DOHH2 (cell line): ENCODE measurements at regions not wholly inside any gene's neighbourhood (a gene's known extent, or its start where the extent isn't known, plus 50 kb on each side); places are given as distances from the start of the nearest gene placed in this dataset.

Experiments
- H3F3A ChIP-seq: fragments of 200-600 bp; sonication (generic), shearing (Covaris generic); 2 replicates; pipeline ENCODE4 v1.6.0; 2016; ENCODE audit warnings: antibody characterized with exemption, mild to moderate bottlenecking; ENCODE audit not compliant: control insufficient read depth, insufficient read depth
- H3K27ac ChIP-seq: fragments of 200-600 bp; sonication (generic); 2 replicates; pipeline ENCODE4 v1.5.1; 2014; ENCODE audit warnings: low read depth, mild to moderate bottlenecking, low read length, moderate library complexity
- H3K27me3 ChIP-seq: fragments of 200-600 bp; sonication (generic); 2 replicates; pipeline ENCODE4 v1.6.1; 2014; ENCODE audit warnings: mild to moderate bottlenecking, low read length, mixed read lengths; ENCODE audit not compliant: control insufficient read depth
- H3K36me3 ChIP-seq: fragments of 200-600 bp; sonication (generic); 2 replicates; pipeline ENCODE4 v1.6.1; 2014; ENCODE audit warnings: mild to moderate bottlenecking, low read length, moderate library complexity, mixed read lengths; ENCODE audit not compliant: control insufficient read depth
- H3K4me1 ChIP-seq: fragments of 200-600 bp; sonication (generic); 2 replicates; pipeline ENCODE4 v1.6.1; 2014; ENCODE audit warnings: mild to moderate bottlenecking, low read length, mixed read lengths; ENCODE audit not compliant: control insufficient read depth
- H3K4me2 ChIP-seq: fragments of 200-600 bp; sonication (generic); 2 replicates; pipeline ENCODE4 v1.6.0; 2014; ENCODE audit warnings: mild to moderate bottlenecking, low read length, moderate library complexity
- H3K4me3 ChIP-seq: fragments of 200-600 bp; sonication (generic); 2 replicates; pipeline ENCODE4 v1.5.1; 2014; ENCODE audit warnings: mild to moderate bottlenecking, low read length, mixed read lengths
- H3K79me2 ChIP-seq: fragments of 200-600 bp; sonication (generic); 2 replicates; pipeline ENCODE4 v1.6.1; 2014; ENCODE audit warnings: mild to moderate bottlenecking, low read length, mixed read lengths; ENCODE audit not compliant: control insufficient read depth
- H3K9me2 ChIP-seq: fragments of 200-600 bp; sonication (generic); replicated peaks from 2 replicates; pipeline ENCODE4 v1.6.1; 2014; ENCODE audit warnings: mild to moderate bottlenecking, low read length, mixed read lengths; ENCODE audit not compliant: control insufficient read depth
- H3K9me3 ChIP-seq: fragments of 200-600 bp; sonication (generic); 2 replicates; pipeline ENCODE4 v1.6.1; 2014; ENCODE audit warnings: antibody characterized with exemption, low read length, mixed read lengths; ENCODE audit not compliant: control insufficient read depth, insufficient read depth
- H4K20me1 ChIP-seq: fragments of 200-600 bp; sonication (generic); 2 replicates; pipeline ENCODE4 v1.6.0; 2014; ENCODE audit warnings: low read depth, mild to moderate bottlenecking, antibody characterized with exemption, low read length, moderate library complexity; ENCODE audit not compliant: control insufficient read depth, insufficient read depth
- EZH2phosphoT487 ChIP-seq: fragments of 200-600 bp; sonication (generic); IDR thresholded peaks from 2 replicates; pipeline ENCODE4 v1.6.1; 2017; ENCODE audit warnings: borderline replicate concordance, mild to moderate bottlenecking, antibody characterized with exemption, low read length, moderate library complexity, mixed read lengths
- TF ChIP-seq, protein P1 (sequence below): fragments of 200-600 bp; sonication (generic); IDR thresholded peaks from one replicate; pipeline ENCODE4 v1.5.1; 2014; ENCODE audit warnings: antibody characterized with exemption, mild to moderate bottlenecking, low read depth, low read length; ENCODE audit not compliant: poor library complexity, severe bottlenecking

- H4K20me1 ChIP-seq: no peaks in the 10 kb centered on the region
- no peak for TF ChIP-seq EZH2phosphoT487
- TF ChIP-seq, protein P1, sequence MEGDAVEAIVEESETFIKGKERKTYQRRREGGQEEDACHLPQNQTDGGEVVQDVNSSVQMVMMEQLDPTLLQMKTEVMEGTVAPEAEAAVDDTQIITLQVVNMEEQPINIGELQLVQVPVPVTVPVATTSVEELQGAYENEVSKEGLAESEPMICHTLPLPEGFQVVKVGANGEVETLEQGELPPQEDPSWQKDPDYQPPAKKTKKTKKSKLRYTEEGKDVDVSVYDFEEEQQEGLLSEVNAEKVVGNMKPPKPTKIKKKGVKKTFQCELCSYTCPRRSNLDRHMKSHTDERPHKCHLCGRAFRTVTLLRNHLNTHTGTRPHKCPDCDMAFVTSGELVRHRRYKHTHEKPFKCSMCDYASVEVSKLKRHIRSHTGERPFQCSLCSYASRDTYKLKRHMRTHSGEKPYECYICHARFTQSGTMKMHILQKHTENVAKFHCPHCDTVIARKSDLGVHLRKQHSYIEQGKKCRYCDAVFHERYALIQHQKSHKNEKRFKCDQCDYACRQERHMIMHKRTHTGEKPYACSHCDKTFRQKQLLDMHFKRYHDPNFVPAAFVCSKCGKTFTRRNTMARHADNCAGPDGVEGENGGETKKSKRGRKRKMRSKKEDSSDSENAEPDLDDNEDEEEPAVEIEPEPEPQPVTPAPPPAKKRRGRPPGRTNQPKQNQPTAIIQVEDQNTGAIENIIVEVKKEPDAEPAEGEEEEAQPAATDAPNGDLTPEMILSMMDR: no peak
These were observed 2025.2 kb upstream of the IGFBP7 start for GRCh38 chr4:59135248-59135985.

DNA sequence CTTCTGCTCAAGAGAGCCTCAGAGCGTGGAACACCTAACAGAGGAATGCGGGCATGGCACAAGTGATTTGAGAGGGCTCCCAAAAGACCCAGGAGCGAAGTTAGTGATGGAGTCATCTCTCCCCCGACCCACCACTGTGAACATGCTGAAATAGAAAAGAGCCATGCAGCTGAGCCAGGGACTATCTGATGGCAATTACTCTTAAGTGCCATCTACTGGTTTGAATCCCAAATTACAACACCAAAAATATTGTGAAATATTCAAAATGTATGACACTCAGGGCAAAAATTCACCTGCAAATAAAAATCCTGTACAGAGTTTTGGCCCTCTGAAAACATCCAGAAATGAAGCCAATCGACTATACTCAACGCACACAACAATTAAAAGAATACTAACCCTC is 2038.9 kb upstream of the ADGRL3 start:
- Histone ChIP-seq H3K9me3 (peaks cover 3% of the 10 kb centered on the region; the same call in 1 of the 2 replicates), H4K20me1 (no peaks in the 10 kb centered on the region), H3K79me2 (no peaks in the 10 kb centered on the region), H3K27ac (no peak overlapping the region), H3K27me3 (no peaks in the 10 kb centered on the region), H3K36me3 (no peaks in the 10 kb centered on the region), H3F3A (no peaks in the 10 kb centered on the region), H3K4me2 (no peak overlapping the region), H3K4me1 (no peaks in the 10 kb centered on the region), H3K4me3 (no peak overlapping the region), H3K9me2 (no peaks in the 10 kb centered on the region)
- TF ChIP-seq EZH2phosphoT487: no peak
- TF ChIP-seq, protein P1: peak; percentile 11

More at GRCh38 chr4:59135248-59135985, 2025.2 kb upstream of the IGFBP7 start:
- H3K36me3 ChIP-seq: no peaks in the 10 kb centered on the region
- H3K27me3 ChIP-seq: no peaks in the 10 kb centered on the region
- H3K4me2 ChIP-seq: no peak overlapping the region
- no peaks in the 10 kb centered on the region for H3F3A ChIP-seq
- H3K9me2 ChIP-seq: no peaks in the 10 kb centered on the region
- no peaks in the 10 kb centered on the region for H3K9me3 ChIP-seq
- H3K4me1 ChIP-seq: no peaks in the 10 kb centered on the region
- no peak overlapping the region for H3K4me3 ChIP-seq
- H3K79me2 ChIP-seq: no peaks in the 10 kb centered on the region
- no peak overlapping the region for H3K27ac ChIP-seq

GRCh38 chr4:59175617-59176016 is 2024.5 kb upstream of the ADGRL3 start:
- Histone ChIP-seq H3K36me3 (no peaks in the 10 kb centered on the region), H3K4me1 (no peaks in the 10 kb centered on the region), H3K27me3 (no peaks in the 10 kb centered on the region), H3K79me2 (no peaks in the 10 kb centered on the region), H3K27ac (no peak overlapping the region), H3K4me3 (no peak overlapping the region), H3K9me2 (no peaks in the 10 kb centered on the region), H3K4me2 (no peak overlapping the region), H4K20me1 (no peaks in the 10 kb centered on the region), H3F3A (no peaks in the 10 kb centered on the region), H3K9me3 (peaks cover 3% of the 10 kb centered on the region; the same call in 1 of the 2 replicates)
- TF ChIP-seq EZH2phosphoT487: no peak
- TF ChIP-seq, protein P1: no peak
